Thyroid gland (tissue), 4 donors: ENCODE measurements at regions not wholly inside any gene's neighbourhood (a gene's known extent, or its start where the extent isn't known, plus 50 kb on each side); places are given as distances from the start of the nearest gene placed in this dataset.

ENCODE experiments used
- POLR2A ChIP-seq, 2 donors: fragments of 450-650 bp; IDR thresholded peaks; one replicate each; pipeline ENCODE4 v1.6.1; 2017; ENCODE audit warnings: antibody characterized with exemption in 2 of 2, mild to moderate bottlenecking in 2 of 2, moderate library complexity in 1 of 2
- TF ChIP-seq, protein P1 (sequence below), 6 experiments: fragments of 200-600 bp in 3 of 6; fragments of 450-650 bp in 3 of 6; sonication (generic) in 3 of 6; IDR thresholded peaks; one replicate each; pipeline ENCODE4 v1.5.1; 2016 to 2019; ENCODE audit warnings: antibody characterized with exemption in 6 of 6, mild to moderate bottlenecking in 2 of 6, inconsistent platforms in 1 of 6, moderate library complexity in 1 of 6

DNA sequence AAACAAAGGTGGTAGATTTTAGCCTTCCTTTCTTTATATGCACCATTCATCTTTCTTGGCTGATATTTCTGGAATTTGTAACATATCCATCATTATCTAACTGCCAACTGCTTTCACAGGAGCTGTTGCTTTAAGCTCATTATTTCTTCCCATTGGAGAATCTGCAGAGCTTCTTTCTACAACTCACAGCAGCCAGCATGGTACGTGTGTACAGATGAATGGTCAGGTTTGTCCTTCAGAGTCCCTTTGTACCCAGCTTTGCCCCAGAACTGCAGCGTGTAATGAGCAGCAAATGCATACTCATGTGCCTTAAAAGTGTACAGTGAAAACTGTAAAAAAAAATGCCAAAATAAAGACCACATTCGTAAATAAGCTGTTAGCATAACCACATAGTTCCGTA lies 260.9 kb downstream of the FIGN start:
- TF ChIP-seq, protein P1, sequence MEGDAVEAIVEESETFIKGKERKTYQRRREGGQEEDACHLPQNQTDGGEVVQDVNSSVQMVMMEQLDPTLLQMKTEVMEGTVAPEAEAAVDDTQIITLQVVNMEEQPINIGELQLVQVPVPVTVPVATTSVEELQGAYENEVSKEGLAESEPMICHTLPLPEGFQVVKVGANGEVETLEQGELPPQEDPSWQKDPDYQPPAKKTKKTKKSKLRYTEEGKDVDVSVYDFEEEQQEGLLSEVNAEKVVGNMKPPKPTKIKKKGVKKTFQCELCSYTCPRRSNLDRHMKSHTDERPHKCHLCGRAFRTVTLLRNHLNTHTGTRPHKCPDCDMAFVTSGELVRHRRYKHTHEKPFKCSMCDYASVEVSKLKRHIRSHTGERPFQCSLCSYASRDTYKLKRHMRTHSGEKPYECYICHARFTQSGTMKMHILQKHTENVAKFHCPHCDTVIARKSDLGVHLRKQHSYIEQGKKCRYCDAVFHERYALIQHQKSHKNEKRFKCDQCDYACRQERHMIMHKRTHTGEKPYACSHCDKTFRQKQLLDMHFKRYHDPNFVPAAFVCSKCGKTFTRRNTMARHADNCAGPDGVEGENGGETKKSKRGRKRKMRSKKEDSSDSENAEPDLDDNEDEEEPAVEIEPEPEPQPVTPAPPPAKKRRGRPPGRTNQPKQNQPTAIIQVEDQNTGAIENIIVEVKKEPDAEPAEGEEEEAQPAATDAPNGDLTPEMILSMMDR (IDR thresholded peaks at IDR 0.05), result no peak
- TF ChIP-seq POLR2A (IDR thresholded peaks at IDR 0.05), result no peak
